K562 (cell line): ENCODE measurements at regions not wholly inside any gene's neighbourhood (a gene's known extent, or its start where the extent isn't known, plus 50 kb on each side); places are given as distances from the start of the nearest gene placed in this dataset.

ENCODE experiments used
- ATAC-seq: fragments of 200-7000 bp; cut with Tn5 transposase; 3 replicates; pipeline ENCODE4 v1.9.1; 2020; ENCODE audit warnings: moderate library complexity
- BruUV-seq: library from RNA; stranded (reverse); fragments of 400-500 nt; replicated peaks from 2 replicates; lab custom pipeline; 2021; lab: Mats Ljungman, UMichigan
- CTCF ChIA-PET: fragments of 300-600 bp; formaldehyde crosslinking; extraction: SDS; loops from one replicate; lab custom pipeline; 2021; ENCODE audit warnings: low intra/inter-chr PET ratio; lab: Yijun Ruan, JAX
- POLR2A ChIA-PET: fragments of 300-600, 350-650 bp; sonication (Branson Sonifier 250); formaldehyde crosslinking; extraction: SDS; loops from one replicate; lab custom pipeline; 2021; ENCODE audit warnings: antibody characterized with exemption, inconsistent platforms; lab: Yijun Ruan, JAX
- DNase-seq, 4 experiments: peaks; one replicate each; pipeline versions ENCODE4 v3.0.0 to v3.0.0-alpha.2; 2011 to 2018; ENCODE audit warnings: low spot score in 3 of 4, mixed read lengths in 3 of 4; ENCODE audit errors: extremely low read depth in 1 of 4
- FAIRE-seq: peaks from 2 replicates; lab custom pipeline; 2011; peaks lifted over from hg19 to GRCh38; lab: Jason Lieb, UNC
- H2AFZ ChIP-seq: 2 replicates; pipeline ENCODE4 v1.6.0; 2011; ENCODE audit warnings: low read depth, low read length, control low read depth, inconsistent platforms
- H3K27ac ChIP-seq: fragments of 200-600 bp; 3 replicates; pipeline ENCODE4 v1.8.0; 2011; ENCODE audit warnings: low read depth, mild to moderate bottlenecking, control low read depth, inconsistent platforms, low read length, moderate library complexity, mixed read lengths; ENCODE audit errors: extremely low read depth
- H3K27me3 ChIP-seq, 2 experiments: fragments of 300-600 bp in 1 of 2; 2 replicates in 1 of 2; 3 replicates in 1 of 2; pipeline versions ENCODE4 v1.6.0 to v1.8.0; 2011; ENCODE audit warnings: inconsistent platforms in 2 of 2, low read length in 2 of 2, mild to moderate bottlenecking in 1 of 2, mixed read lengths in 1 of 2, moderate library complexity in 1 of 2; ENCODE audit not compliant: control insufficient read depth in 2 of 2, insufficient read depth in 2 of 2
- H3K36me3 ChIP-seq: fragments of 300-600 bp; 3 replicates; pipeline ENCODE4 v1.8.0; 2011; ENCODE audit warnings: mild to moderate bottlenecking, low read length, inconsistent platforms; ENCODE audit not compliant: control insufficient read depth, insufficient read depth
- H3K4me1 ChIP-seq, 2 experiments: fragments of 200-600 bp in 1 of 2; replicated peaks in 1 of 2; 2 replicates in 1 of 2; 3 replicates in 1 of 2; pipeline versions ENCODE4 v1.5.1 to v1.8.0; 2011; ENCODE audit warnings: inconsistent platforms in 2 of 2, low read length in 2 of 2, mild to moderate bottlenecking in 1 of 2, mixed read lengths in 1 of 2, moderate library complexity in 1 of 2; ENCODE audit not compliant: control insufficient read depth in 2 of 2, insufficient read depth in 2 of 2
- H3K4me2 ChIP-seq: 2 replicates; pipeline ENCODE4 v1.6.1; 2011; ENCODE audit warnings: low read length, control low read depth, inconsistent platforms, mixed read lengths; ENCODE audit not compliant: insufficient read depth
- H3K4me3 ChIP-seq: fragments of 200-600 bp; sonication (generic), shearing (Covaris generic); 2 replicates; pipeline ENCODE4 v1.5.1; 2016; ENCODE audit warnings: control low read depth, inconsistent platforms
- H3K79me2 ChIP-seq: fragments of 200-600 bp; 3 replicates; pipeline ENCODE4 v1.8.0; 2011; ENCODE audit warnings: low read length, inconsistent platforms; ENCODE audit not compliant: control insufficient read depth, insufficient read depth
- H3K9ac ChIP-seq, 2 experiments: 2 replicates each; pipeline versions ENCODE4 v1.6.0 to v1.6.1; 2011; ENCODE audit warnings: low read depth in 2 of 2, low read length in 2 of 2, control low read depth in 1 of 2, inconsistent platforms in 1 of 2, mild to moderate bottlenecking in 1 of 2, mixed read lengths in 1 of 2; ENCODE audit not compliant: insufficient read depth in 1 of 2
- H3K9me1 ChIP-seq: one replicate; pipeline ENCODE4 v1.6.0; 2011; ENCODE audit warnings: inconsistent platforms, mild to moderate bottlenecking, low read length, moderate library complexity; ENCODE audit not compliant: control insufficient read depth, insufficient read depth
- H3K9me3 ChIP-seq: replicated peaks from 2 replicates; pipeline ENCODE4 v1.5.1; 2011; ENCODE audit warnings: low read depth, low read length, inconsistent platforms; ENCODE audit not compliant: control insufficient read depth, insufficient read depth
- H4K20me1 ChIP-seq: replicated peaks from 2 replicates; pipeline ENCODE4 v1.6.1; 2011; ENCODE audit warnings: low read length, inconsistent platforms, mixed read lengths; ENCODE audit not compliant: control insufficient read depth, insufficient read depth
- CBFA2T3 ChIP-seq: fragments of 450-650 bp; IDR thresholded peaks from 2 replicates; pipeline ENCODE4 v1.6.1; 2017
- CBX3 ChIP-seq, 2 experiments: IDR thresholded peaks; 1 replicate in 1 of 2; 2 replicates in 1 of 2; pipeline ENCODE4 v1.6.1; 2012; ENCODE audit warnings: inconsistent platforms in 2 of 2, low read length in 2 of 2, borderline replicate concordance in 1 of 2, control low read depth in 1 of 2
- HNRNPUL1 ChIP-seq: fragments of 200-400 bp; formaldehyde crosslinking; IDR thresholded peaks from 2 replicates; pipeline ENCODE4 v1.6.1; 2017; ENCODE audit warnings: low read length
- SMARCE1 ChIP-seq: fragments of 450-650 bp; IDR thresholded peaks from 2 replicates; pipeline ENCODE4 v1.7.1; 2016; ENCODE audit warnings: mild to moderate bottlenecking
- SRSF7 ChIP-seq: fragments of 200-400 bp; formaldehyde crosslinking; optimal IDR thresholded peaks from 2 replicates; pipeline ENCODE3; 2017; ENCODE audit warnings: mild to moderate bottlenecking, low read depth, low read length
- ZNF217 ChIP-seq: sonication (generic); formaldehyde crosslinking; IDR thresholded peaks from 2 replicates; pipeline ENCODE4 v1.8.0; 2022; ENCODE audit warnings: mild to moderate bottlenecking, missing genetic modification reagents
- ZNF316 ChIP-seq: fragments of 450-650 bp; IDR thresholded peaks from 2 replicates; pipeline ENCODE4 v1.6.1; 2016
- ZNF347 ChIP-seq: fragments of 450-650 bp; formaldehyde crosslinking; IDR thresholded peaks from 2 replicates; pipeline ENCODE4 v1.4.0; 2020; ENCODE audit warnings: low read depth, mild to moderate bottlenecking, moderate library complexity
- ZNF76 ChIP-seq: fragments of 250-450 bp; sonication (Bioruptor Pico); IDR thresholded peaks from 2 replicates; pipeline ENCODE4 v1.4.0; 2020; ENCODE audit warnings: mild to moderate bottlenecking, moderate library complexity, borderline replicate concordance
- WGBS: fragments of 100-300 bp; shearing (Covaris generic); methylation state at CpG from one replicate; pipeline ENCODE4 v1.1.6; 2016; ENCODE audit warnings: low coverage, mixed read lengths; ENCODE audit not compliant: insufficient coverage; ENCODE audit errors: missing lambda C conversion rate; 5-methylcytosine and 5-hydroxymethylcytosine counted together
- in situ Hi-C: fragments of 300-500 bp; cut with MboI; formaldehyde crosslinking; loops from 4 replicates; pipeline ENCODE4 v1.15.0; 2018; ENCODE audit warnings: inconsistent platforms, mixed read lengths
- intact Hi-C: fragments of 100-400 bp; cut with micrococcal nuclease; formaldehyde crosslinking; loops from 2 replicates; pipeline ENCODE4 v1.14.2; 2022
- TF ChIP-seq, protein P1 (sequence below): sonication (generic); formaldehyde crosslinking; IDR thresholded peaks from 2 replicates; pipeline ENCODE4 v1.8.1; 2023; ENCODE audit warnings: mild to moderate bottlenecking, missing genetic modification reagents
- TF ChIP-seq, protein P2 (sequence below), 2 experiments: fragments of 450-650 bp; IDR thresholded peaks; 2 replicates each; pipeline ENCODE4 v1.6.1; 2018; ENCODE audit warnings: mild to moderate bottlenecking in 2 of 2, low read depth in 1 of 2; ENCODE audit not compliant: partially characterized antibody in 2 of 2
- TF ChIP-seq, protein P3 (sequence below): fragments of 250-450 bp; sonication (Bioruptor Pico); IDR thresholded peaks from 2 replicates; pipeline ENCODE4 v1.4.0; 2020; ENCODE audit warnings: mild to moderate bottlenecking
- TF ChIP-seq, protein P4 (sequence below): sonication (generic); formaldehyde crosslinking; IDR thresholded peaks from 2 replicates; pipeline ENCODE4 v1.8.1; 2022; ENCODE audit warnings: missing genetic modification reagents
- TF ChIP-seq, protein P5 (sequence below): fragments of 250-450 bp; sonication (Bioruptor Pico); IDR thresholded peaks from 2 replicates; pipeline ENCODE4 v1.5.0; 2021

DNA sequence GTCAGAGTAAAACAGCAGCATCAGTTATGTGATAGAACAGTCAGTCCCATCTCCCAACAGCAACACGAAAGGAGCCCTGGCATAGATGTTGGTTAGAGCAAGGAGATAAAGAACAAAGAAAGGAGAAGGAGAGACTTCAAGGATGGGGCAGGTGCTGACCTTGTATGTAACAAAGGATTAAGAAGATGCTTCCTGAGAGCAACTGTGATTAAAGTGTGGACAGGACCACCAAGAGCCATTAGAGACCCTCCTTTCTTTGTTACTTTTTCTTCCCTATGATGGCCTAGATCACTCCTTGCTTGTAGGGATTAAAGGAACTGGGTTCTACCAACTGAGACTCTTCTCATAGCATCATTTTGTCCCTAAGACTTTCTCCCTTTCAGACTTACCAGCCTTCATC is 75.2 kb upstream of the GPR6 start:
- POLR2A ChIA-PET, result no interaction called here
- no peak overlapping the region for H3K4me2 ChIP-seq
- no peaks in the 10 kb centered on the region for H3K27me3 ChIP-seq
- H3K36me3 ChIP-seq, result no peaks in the 10 kb centered on the region
- in situ Hi-C loops (no loop called here), intact Hi-C loops (no loop called here)
- H3K4me1 ChIP-seq, result no peaks in the 10 kb centered on the region
- no peak overlapping the region for H3K27ac ChIP-seq
- H3K4me3 ChIP-seq, result no peak overlapping the region
- H3K9me3 ChIP-seq, result no peaks in the 10 kb centered on the region
- CTCF ChIA-PET, result no interaction called here
- H3K9ac ChIP-seq, result no peak overlapping the region
- H3K9me1 ChIP-seq, result no peaks in the 10 kb centered on the region
- no peaks in the 10 kb centered on the region for H4K20me1 ChIP-seq
- ATAC-seq (no peak), FAIRE-seq (no peak), DNase-seq (no peak)
- no peaks in the 10 kb centered on the region for H3K79me2 ChIP-seq
- BruUV-seq, result no TSS peak
- no peak overlapping the region for H2AFZ ChIP-seq
- WGBS, result 0% methylated on average over 1 of the region's 1 CpG
- TF ChIP-seq, protein P1, sequence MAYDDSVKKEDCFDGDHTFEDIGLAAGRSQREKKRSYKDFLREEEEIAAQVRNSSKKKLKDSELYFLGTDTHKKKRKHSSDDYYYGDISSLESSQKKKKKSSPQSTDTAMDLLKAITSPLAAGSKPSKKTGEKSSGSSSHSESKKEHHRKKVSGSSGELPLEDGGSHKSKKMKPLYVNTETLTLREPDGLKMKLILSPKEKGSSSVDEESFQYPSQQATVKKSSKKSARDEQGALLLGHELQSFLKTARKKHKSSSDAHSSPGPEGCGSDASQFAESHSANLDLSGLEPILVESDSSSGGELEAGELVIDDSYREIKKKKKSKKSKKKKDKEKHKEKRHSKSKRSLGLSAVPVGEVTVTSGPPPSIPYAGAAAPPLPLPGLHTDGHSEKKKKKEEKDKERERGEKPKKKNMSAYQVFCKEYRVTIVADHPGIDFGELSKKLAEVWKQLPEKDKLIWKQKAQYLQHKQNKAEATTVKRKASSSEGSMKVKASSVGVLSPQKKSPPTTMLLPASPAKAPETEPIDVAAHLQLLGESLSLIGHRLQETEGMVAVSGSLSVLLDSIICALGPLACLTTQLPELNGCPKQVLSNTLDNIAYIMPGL (CRISPR knock-in tag), result no peak
- no peak for TF ChIP-seq ZNF76
- TF ChIP-seq, protein P2, sequence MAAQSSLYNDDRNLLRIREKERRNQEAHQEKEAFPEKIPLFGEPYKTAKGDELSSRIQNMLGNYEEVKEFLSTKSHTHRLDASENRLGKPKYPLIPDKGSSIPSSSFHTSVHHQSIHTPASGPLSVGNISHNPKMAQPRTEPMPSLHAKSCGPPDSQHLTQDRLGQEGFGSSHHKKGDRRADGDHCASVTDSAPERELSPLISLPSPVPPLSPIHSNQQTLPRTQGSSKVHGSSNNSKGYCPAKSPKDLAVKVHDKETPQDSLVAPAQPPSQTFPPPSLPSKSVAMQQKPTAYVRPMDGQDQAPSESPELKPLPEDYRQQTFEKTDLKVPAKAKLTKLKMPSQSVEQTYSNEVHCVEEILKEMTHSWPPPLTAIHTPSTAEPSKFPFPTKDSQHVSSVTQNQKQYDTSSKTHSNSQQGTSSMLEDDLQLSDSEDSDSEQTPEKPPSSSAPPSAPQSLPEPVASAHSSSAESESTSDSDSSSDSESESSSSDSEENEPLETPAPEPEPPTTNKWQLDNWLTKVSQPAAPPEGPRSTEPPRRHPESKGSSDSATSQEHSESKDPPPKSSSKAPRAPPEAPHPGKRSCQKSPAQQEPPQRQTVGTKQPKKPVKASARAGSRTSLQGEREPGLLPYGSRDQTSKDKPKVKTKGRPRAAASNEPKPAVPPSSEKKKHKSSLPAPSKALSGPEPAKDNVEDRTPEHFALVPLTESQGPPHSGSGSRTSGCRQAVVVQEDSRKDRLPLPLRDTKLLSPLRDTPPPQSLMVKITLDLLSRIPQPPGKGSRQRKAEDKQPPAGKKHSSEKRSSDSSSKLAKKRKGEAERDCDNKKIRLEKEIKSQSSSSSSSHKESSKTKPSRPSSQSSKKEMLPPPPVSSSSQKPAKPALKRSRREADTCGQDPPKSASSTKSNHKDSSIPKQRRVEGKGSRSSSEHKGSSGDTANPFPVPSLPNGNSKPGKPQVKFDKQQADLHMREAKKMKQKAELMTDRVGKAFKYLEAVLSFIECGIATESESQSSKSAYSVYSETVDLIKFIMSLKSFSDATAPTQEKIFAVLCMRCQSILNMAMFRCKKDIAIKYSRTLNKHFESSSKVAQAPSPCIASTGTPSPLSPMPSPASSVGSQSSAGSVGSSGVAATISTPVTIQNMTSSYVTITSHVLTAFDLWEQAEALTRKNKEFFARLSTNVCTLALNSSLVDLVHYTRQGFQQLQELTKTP (IDR thresholded peaks at IDR 0.05; ENCODE audit: low read depth in 1 of 2, partially characterized antibody in 2 of 2), result no peak
- no peak for TF ChIP-seq SRSF7
- no peak for TF ChIP-seq SMARCE1
- TF ChIP-seq, protein P3, sequence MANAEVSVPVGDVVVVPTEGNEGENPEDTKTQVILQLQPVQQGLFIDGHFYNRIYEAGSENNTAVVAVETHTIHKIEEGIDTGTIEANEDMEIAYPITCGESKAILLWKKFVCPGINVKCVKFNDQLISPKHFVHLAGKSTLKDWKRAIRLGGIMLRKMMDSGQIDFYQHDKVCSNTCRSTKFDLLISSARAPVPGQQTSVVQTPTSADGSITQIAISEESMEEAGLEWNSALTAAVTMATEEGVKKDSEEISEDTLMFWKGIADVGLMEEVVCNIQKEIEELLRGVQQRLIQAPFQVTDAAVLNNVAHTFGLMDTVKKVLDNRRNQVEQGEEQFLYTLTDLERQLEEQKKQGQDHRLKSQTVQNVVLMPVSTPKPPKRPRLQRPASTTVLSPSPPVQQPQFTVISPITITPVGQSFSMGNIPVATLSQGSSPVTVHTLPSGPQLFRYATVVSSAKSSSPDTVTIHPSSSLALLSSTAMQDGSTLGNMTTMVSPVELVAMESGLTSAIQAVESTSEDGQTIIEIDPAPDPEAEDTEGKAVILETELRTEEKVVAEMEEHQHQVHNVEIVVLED, result no peak
- TF ChIP-seq, protein P4, sequence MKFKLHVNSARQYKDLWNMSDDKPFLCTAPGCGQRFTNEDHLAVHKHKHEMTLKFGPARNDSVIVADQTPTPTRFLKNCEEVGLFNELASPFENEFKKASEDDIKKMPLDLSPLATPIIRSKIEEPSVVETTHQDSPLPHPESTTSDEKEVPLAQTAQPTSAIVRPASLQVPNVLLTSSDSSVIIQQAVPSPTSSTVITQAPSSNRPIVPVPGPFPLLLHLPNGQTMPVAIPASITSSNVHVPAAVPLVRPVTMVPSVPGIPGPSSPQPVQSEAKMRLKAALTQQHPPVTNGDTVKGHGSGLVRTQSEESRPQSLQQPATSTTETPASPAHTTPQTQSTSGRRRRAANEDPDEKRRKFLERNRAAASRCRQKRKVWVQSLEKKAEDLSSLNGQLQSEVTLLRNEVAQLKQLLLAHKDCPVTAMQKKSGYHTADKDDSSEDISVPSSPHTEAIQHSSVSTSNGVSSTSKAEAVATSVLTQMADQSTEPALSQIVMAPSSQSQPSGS (CRISPR knock-in tag), result no peak
- TF ChIP-seq CBFA2T3, result no peak
- TF ChIP-seq, protein P5, sequence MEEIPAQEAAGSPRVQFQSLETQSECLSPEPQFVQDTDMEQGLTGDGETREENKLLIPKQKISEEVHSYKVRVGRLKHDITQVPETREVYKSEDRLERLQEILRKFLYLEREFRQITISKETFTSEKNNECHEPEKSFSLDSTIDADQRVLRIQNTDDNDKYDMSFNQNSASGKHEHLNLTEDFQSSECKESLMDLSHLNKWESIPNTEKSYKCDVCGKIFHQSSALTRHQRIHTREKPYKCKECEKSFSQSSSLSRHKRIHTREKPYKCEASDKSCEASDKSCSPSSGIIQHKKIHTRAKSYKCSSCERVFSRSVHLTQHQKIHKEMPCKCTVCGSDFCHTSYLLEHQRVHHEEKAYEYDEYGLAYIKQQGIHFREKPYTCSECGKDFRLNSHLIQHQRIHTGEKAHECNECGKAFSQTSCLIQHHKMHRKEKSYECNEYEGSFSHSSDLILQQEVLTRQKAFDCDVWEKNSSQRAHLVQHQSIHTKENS (CRISPR knock-in tag), result no peak
- TF ChIP-seq ZNF316, result no peak
- TF ChIP-seq ZNF217 (CRISPR knock-in tag), result no peak
- no peak for TF ChIP-seq ZNF347 (CRISPR knock-in tag)
- no peak for TF ChIP-seq CBX3 (IDR thresholded peaks at IDR 0.05; ENCODE audit: borderline replicate concordance in 1 of 2, low read length in 2 of 2)
- no peak for TF ChIP-seq HNRNPUL1
